OCI-LY3 (cell line): ENCODE measurements at regions not wholly inside any gene's neighbourhood (a gene's known extent, or its start where the extent isn't known, plus 50 kb on each side); places are given as distances from the start of the nearest gene placed in this dataset.

Experiments
- CTCF ChIP-seq: fragments of 200-600, 300-600 bp; sonication (generic); IDR thresholded peaks from 2 replicates; pipeline ENCODE4 v1.5.1; 2014; ENCODE audit warnings: antibody characterized with exemption, low read length, low read depth
- EZH2phosphoT487 ChIP-seq: fragments of 200-600 bp; shearing (Covaris generic); IDR thresholded peaks from 2 replicates; pipeline ENCODE4 v1.6.1; 2018; ENCODE audit warnings: antibody characterized with exemption, mixed run types, low read depth

DNA sequence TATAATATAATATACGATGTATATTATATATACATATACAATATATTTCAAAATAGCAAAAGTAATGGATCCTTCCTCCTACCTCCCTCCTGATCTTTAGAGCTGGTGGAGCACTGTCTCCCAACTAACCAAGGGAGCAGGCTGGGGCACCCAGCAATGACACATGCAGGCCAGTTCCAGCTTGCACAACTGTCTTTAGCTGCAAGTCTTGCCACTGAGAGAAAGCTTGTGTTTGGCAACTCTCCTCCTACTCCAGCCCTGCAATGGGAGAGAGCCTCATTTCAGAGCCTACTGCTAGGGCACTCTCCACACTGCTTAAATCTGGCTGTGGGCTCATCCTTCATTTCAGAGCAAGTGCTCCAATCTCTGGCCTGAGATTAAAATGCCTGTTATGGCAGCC lies 469.8 kb upstream of the OLFM3 start:
- no peak for TF ChIP-seq CTCF
- no peak for TF ChIP-seq EZH2phosphoT487
